LNCAP (cell line): ENCODE measurements at regions not wholly inside any gene's neighbourhood (a gene's known extent, or its start where the extent isn't known, plus 50 kb on each side); places are given as distances from the start of the nearest gene placed in this dataset.

Experiments used
- TF ChIP-seq, protein P1 (sequence below): fragments of 450-650 bp; IDR thresholded peaks from 2 replicates; pipeline ENCODE4 v1.5.1; 2017; ENCODE audit warnings: mild to moderate bottlenecking

DNA sequence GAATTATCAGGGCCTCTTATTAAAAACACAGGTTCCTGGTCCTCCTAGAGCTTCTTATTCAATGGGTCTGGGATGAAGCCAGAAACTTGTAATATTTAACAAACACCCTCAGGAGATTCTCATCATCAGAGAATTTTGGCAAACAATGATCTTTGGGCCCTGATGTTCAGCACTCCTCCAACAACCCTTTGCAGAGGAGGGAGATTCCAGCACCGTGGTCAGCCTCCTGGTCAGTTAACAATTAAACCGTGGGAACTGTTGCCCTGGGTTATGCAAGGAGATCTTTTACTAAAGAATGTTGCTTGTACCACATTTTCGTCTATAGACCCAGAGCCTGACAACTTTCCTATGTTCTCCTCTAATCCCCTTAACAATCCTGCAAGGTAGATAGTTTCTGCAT lies 294.4 kb downstream of the PLPP3 start:
- TF ChIP-seq, protein P1, sequence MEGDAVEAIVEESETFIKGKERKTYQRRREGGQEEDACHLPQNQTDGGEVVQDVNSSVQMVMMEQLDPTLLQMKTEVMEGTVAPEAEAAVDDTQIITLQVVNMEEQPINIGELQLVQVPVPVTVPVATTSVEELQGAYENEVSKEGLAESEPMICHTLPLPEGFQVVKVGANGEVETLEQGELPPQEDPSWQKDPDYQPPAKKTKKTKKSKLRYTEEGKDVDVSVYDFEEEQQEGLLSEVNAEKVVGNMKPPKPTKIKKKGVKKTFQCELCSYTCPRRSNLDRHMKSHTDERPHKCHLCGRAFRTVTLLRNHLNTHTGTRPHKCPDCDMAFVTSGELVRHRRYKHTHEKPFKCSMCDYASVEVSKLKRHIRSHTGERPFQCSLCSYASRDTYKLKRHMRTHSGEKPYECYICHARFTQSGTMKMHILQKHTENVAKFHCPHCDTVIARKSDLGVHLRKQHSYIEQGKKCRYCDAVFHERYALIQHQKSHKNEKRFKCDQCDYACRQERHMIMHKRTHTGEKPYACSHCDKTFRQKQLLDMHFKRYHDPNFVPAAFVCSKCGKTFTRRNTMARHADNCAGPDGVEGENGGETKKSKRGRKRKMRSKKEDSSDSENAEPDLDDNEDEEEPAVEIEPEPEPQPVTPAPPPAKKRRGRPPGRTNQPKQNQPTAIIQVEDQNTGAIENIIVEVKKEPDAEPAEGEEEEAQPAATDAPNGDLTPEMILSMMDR: no peak

DNA sequence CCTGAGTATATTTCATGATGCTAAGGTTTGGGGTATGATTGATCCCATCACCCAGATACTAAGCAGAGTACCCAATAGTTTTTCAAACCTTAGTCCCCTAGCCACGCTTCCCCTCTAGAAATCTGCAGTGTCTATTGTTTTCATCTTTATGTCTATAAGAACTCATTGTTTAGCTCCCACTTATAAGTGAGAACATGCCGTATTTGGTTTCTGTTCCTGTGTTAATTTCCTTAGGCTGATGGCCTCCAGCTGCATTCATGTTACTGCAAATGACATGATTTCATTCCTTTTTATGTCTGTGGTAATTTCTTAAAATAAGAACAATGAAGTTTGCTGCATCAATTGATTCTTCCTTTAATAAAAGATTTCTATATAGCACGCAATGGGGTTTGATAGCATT lies 301.3 kb downstream of the PLPP3 start:
- TF ChIP-seq, protein P1: no peak

DNA sequence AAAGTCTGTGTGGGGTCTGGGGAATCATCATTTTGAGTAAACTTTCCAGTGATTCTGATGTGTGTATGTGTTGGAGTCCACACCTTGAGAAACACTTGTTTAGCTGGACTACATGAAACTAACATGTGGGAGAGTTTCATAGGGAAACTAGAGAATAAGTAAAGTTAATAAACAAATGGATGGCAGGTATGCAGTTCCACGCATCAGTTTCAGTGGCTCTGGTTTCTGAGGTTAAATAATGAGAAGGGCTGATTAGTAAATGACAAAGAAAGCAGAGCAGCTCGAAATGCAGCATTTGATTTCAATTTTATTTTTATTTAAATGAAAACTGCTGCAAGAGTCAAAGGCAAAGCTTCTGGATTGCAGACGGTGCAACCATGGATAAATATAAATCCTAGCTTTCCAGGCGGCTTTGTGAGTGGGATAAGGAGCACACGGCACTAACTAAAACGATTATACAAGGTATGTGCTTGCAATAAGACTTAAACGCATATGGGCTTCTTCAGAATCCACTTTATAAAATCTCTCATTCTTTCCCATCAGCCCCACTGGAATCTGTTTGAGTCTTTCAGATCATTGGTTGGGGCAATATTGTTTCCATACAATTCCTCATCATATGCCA lies 310.7 kb downstream of the PLPP3 start:
- TF ChIP-seq, protein P1: no peak

DNA sequence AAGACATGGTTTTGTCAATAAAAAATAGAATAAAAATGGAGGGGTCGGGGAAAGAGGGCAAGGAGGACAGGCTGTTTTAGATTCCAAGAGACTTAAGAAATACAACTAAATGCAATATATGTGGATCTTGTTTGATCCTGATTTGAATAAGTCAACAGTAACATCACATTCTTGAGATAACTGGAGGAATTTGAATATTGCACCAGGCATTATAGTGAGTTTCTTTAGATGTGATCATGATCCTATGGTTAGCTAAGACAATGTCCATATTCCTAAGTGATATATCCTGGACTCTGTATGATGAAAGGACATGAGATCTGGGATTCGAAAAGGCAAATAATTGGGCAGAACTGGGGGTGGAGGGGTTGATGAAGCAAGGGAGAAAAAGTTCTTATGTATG lies 311.8 kb downstream of the PLPP3 start:
- TF ChIP-seq, protein P1: no peak

DNA sequence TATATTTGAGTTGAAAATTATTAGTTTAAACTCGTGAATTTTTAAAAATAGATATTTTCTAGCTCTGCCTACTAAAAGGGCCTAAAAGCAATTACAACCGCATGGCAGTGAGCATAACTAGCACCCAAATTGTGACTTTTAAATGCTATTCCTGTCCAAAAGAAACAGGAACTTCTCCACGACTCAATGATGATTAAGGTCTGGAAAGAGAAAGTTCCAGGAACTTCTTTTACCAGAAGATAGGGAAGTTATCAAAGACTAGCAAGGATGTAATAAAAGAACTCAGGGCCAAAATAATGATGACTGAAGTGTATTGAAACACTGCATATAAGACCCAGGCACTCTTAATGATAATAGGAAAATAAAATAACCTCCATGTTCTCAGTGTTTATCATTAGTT lies 313.0 kb downstream of the PLPP3 start:
- TF ChIP-seq, protein P1: no peak

DNA sequence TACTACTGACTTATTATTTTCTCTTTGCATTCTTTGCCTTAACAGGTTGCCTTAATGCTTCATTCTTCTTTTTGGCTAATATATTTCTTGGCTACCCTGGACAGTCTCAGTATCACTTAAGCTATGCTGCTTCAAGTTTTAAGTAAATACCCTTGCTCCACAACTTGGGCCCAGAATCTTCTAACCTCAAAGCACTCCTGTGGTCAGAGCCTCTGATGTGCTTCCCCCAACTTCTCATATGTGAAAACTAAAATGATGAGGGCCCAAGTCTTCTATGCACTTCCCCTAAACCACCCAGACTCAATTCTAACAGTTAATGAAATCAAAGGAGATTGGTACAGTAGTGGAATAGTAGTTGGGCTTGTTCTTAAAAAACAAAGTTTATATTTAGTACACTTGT lies 314.1 kb downstream of the PLPP3 start:
- TF ChIP-seq, protein P1: no peak

DNA sequence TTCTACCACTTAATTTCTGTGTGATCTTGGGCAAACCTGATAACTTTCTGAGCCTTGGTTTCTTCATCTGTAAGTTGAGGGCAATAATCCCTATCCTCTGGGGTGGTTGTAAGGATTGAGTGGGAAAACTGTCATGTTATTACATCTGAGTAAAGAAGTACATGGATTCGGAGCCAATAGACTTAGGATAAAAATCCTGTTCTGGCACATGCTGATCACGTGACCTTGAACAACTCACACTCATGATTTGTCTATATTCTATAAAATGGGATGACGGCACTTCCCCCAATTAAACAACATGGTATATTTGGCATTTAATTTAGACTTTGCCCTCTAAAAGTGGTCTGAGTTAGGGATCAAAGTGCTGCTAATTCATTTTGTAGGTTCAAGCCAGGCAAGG lies 315.5 kb downstream of the PLPP3 start:
- TF ChIP-seq, protein P1: no peak

DNA sequence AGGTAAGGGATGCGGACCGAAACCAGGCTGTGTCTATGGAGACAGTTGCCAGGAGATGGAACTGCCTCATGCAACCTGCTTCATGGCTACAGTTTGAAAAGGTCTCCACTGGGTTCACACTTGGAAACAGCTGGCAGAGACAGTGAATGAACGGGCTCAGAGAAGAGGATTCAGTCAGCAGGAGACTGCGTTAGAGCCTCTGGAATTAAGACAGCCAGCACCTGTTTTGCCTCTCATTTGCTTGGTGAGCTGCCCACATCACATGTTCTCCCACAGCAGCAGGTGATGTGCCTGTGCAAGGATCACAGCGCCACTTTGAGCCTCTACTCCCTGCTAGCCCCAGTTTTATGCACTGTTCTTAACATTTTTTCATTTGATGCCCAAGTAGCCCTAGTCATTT lies 321.0 kb downstream of the PLPP3 start:
- TF ChIP-seq, protein P1: no peak
